Glutamatergic neuron (in vitro differentiated cells): ENCODE measurements at regions not wholly inside any gene's neighbourhood (a gene's known extent, or its start where the extent isn't known, plus 50 kb on each side); places are given as distances from the start of the nearest gene placed in this dataset.

ENCODE experiments used
- DNase-seq: peaks from one replicate; pipeline ENCODE4 v3.0.0; 2022
- H3K27ac Mint-ChIP-seq: one replicate; pipeline ENCODE4 v1.8.0; 2020; ENCODE audit warnings: mild to moderate bottlenecking, mixed read lengths, inconsistent platforms; ENCODE audit not compliant: unreplicated experiment
- H3K27me3 Mint-ChIP-seq: one replicate; pipeline ENCODE4 v1.8.0; 2020; ENCODE audit warnings: mild to moderate bottlenecking, moderate library complexity, mixed read lengths, inconsistent platforms; ENCODE audit not compliant: unreplicated experiment
- H3K36me3 Mint-ChIP-seq: one replicate; pipeline ENCODE4 v1.8.0; 2020; ENCODE audit warnings: mild to moderate bottlenecking, mixed read lengths, inconsistent platforms; ENCODE audit not compliant: unreplicated experiment
- H3K4me1 Mint-ChIP-seq: one replicate; pipeline ENCODE4 v1.8.0; 2020; ENCODE audit warnings: mild to moderate bottlenecking, low read depth, mixed read lengths, inconsistent platforms; ENCODE audit not compliant: unreplicated experiment
- H3K4me3 Mint-ChIP-seq: one replicate; pipeline ENCODE4 v1.8.0; 2020; ENCODE audit warnings: mild to moderate bottlenecking, mixed read lengths, inconsistent platforms; ENCODE audit not compliant: unreplicated experiment
- H3K9me3 Mint-ChIP-seq: one replicate; pipeline ENCODE4 v1.8.0; 2020; ENCODE audit warnings: mild to moderate bottlenecking, moderate library complexity, mixed read lengths, inconsistent platforms; ENCODE audit not compliant: unreplicated experiment
- CTCF ChIP-seq: fragments of 200-600 bp; sonication (generic); IDR thresholded peaks from one replicate; pipeline ENCODE4 v1.5.0; 2021; ENCODE audit not compliant: partially characterized antibody, unreplicated experiment

GRCh38 chr9:75418518-75418917 lies 330.2 kb downstream of the OSTF1 start:
- H3K27me3 Mint-ChIP-seq, result no peaks in the 10 kb centered on the region
- no peaks in the 10 kb centered on the region for H3K4me1 Mint-ChIP-seq
- no peak overlapping the region for H3K4me3 Mint-ChIP-seq
- DNase-seq, result no peak
- TF ChIP-seq CTCF, result no peak
- H3K9me3 Mint-ChIP-seq, result no peaks in the 10 kb centered on the region
- no peaks in the 10 kb centered on the region for H3K36me3 Mint-ChIP-seq
- no peak overlapping the region for H3K27ac Mint-ChIP-seq

- no peaks in the 10 kb centered on the region for H3K4me1 Mint-ChIP-seq
- H3K27ac Mint-ChIP-seq, result no peak overlapping the region
- H3K36me3 Mint-ChIP-seq, result no peaks in the 10 kb centered on the region
- H3K4me3 Mint-ChIP-seq, result no peak overlapping the region
- no peaks in the 10 kb centered on the region for H3K27me3 Mint-ChIP-seq
- H3K9me3 Mint-ChIP-seq, result peaks cover 2% of the 10 kb centered on the region
- no peak for DNase-seq
- TF ChIP-seq CTCF, result no peak
These were observed 334.7 kb downstream of the OSTF1 start for GRCh38 chr9:75422944-75423522.

GRCh38 chr9:75429531-75430475 lies 341.5 kb downstream of the OSTF1 start:
- Mint-ChIP-seq H3K27me3 (no peaks in the 10 kb centered on the region), H3K9me3 (peaks cover 2% of the 10 kb centered on the region), H3K36me3 (no peaks in the 10 kb centered on the region), H3K27ac (no peak overlapping the region), H3K4me1 (peaks cover 2% of the 10 kb centered on the region), H3K4me3 (no peak overlapping the region)
- no peak for DNase-seq
- TF ChIP-seq CTCF, result no peak

GRCh38 chr9:75431375-75431774 lies 343.1 kb downstream of the OSTF1 start:
- Mint-ChIP-seq H3K27me3 (no peaks in the 10 kb centered on the region), H3K4me1 (peaks cover 2% of the 10 kb centered on the region), H3K27ac (no peak overlapping the region), H3K36me3 (no peaks in the 10 kb centered on the region), H3K4me3 (no peak overlapping the region), H3K9me3 (peaks cover 2% of the 10 kb centered on the region)
- TF ChIP-seq CTCF, result no peak
- DNase-seq, result no peak

- no peak for DNase-seq
- H3K9me3 Mint-ChIP-seq, result peaks cover 2% of the 10 kb centered on the region
- no peak overlapping the region for H3K4me3 Mint-ChIP-seq
- no peaks in the 10 kb centered on the region for H3K27me3 Mint-ChIP-seq
- peaks cover 2% of the 10 kb centered on the region for H3K4me1 Mint-ChIP-seq
- H3K27ac Mint-ChIP-seq, result no peak overlapping the region
- H3K36me3 Mint-ChIP-seq, result no peaks in the 10 kb centered on the region
- no peak for TF ChIP-seq CTCF
These were observed 344.1 kb downstream of the OSTF1 start for GRCh38 chr9:75432386-75432785.
